ENCODE measurements at regions not wholly inside any gene's neighbourhood (a gene's known extent, or its start where the extent isn't known, plus 50 kb on each side); places are given as distances from the start of the nearest gene placed in this dataset.

DNA sequence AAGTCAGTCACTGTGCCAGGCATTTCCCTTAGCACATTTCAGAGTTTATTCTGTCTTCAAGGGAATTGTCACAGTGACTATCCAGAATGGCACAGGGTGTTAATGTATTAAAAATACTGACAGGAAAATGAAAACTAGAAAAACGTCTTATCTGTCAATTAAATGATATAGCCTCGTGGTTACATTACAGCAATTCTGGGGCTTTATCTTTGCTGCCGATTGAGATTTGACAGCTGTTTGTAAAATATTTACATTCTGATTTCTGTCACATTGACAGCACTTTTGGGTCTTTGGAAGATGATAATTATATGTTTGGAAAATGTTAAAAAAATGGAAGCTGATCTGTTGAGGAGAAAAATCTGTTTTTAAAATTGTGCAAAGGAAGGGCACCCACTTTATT, 250.0 kb downstream of the CHRM3 start:
- no peaks in the 10 kb centered on the region for H3K9me3 Mint-ChIP-seq
- H3K4me3 Mint-ChIP-seq = no peak overlapping the region
- H3K4me1 Mint-ChIP-seq (ENCODE audit: low read depth) = no peaks in the 10 kb centered on the region

DNA sequence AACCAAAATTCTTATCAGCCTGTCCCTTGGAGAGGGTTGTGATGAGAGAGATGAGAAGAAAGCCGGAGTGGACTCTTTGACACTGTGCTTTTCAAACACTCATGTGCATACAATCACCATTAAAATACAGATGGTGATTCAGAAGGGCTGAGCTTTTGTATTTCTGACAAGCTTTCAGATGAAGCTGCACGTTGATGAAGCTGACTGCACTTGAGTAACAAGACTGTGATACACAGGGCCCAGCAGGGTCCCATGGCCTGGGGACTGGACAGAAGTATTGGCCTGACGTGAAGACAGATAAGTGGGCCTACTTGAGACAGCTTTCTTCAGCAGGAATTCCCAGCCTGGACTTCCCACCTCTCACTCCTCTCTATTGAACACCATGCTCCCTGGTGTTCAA, 258.2 kb downstream of the CHRM3 start:
- no peak for DNase-seq (ENCODE audit: low spot score)
- no peak overlapping the region for H3K4me3 Mint-ChIP-seq
- H3K4me1 Mint-ChIP-seq (ENCODE audit: low read depth) = no peaks in the 10 kb centered on the region
- peaks cover 4% of the 10 kb centered on the region for H3K9me3 Mint-ChIP-seq
- no peak overlapping the region for H3K27ac Mint-ChIP-seq
- no peaks in the 10 kb centered on the region for H3K27me3 Mint-ChIP-seq (ENCODE audit: low read depth)
- no peaks in the 10 kb centered on the region for H3K36me3 Mint-ChIP-seq (ENCODE audit: low read depth)

More for the DNA sequence above, 250.0 kb downstream of the CHRM3 start:
- no peak for DNase-seq (ENCODE audit: low spot score)
- H3K36me3 Mint-ChIP-seq (ENCODE audit: low read depth) = no peaks in the 10 kb centered on the region
- no peak overlapping the region for H3K27ac Mint-ChIP-seq
- no peaks in the 10 kb centered on the region for H3K27me3 Mint-ChIP-seq (ENCODE audit: low read depth)

DNA sequence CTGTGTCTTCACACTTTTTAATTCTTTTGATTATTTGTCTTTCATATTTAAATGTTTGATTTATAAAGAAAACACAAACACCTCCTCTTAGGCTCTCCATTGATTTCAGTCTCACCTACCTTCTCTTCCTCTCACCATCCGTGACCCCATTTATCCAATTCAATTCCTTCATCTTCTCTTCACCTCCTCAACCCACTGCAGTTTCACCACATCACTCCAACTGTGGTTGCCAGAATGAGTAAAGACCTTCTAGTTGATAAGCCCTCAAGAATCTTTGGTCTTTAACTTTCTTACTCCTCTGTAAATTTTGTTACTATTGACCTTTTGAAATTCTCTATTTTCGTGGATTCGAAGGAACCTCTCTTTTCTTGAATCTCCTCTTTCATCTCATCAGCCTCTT, 260.7 kb downstream of the CHRM3 start:
- Mint-ChIP-seq H3K9me3 (peaks cover 4% of the 10 kb centered on the region), H3K36me3 (ENCODE audit: low read depth) (no peaks in the 10 kb centered on the region), H3K4me3 (no peak overlapping the region), H3K4me1 (ENCODE audit: low read depth) (no peaks in the 10 kb centered on the region), H3K27ac (no peak overlapping the region), H3K27me3 (ENCODE audit: low read depth) (no peaks in the 10 kb centered on the region)
- DNase-seq (ENCODE audit: low spot score) = no peak

DNA sequence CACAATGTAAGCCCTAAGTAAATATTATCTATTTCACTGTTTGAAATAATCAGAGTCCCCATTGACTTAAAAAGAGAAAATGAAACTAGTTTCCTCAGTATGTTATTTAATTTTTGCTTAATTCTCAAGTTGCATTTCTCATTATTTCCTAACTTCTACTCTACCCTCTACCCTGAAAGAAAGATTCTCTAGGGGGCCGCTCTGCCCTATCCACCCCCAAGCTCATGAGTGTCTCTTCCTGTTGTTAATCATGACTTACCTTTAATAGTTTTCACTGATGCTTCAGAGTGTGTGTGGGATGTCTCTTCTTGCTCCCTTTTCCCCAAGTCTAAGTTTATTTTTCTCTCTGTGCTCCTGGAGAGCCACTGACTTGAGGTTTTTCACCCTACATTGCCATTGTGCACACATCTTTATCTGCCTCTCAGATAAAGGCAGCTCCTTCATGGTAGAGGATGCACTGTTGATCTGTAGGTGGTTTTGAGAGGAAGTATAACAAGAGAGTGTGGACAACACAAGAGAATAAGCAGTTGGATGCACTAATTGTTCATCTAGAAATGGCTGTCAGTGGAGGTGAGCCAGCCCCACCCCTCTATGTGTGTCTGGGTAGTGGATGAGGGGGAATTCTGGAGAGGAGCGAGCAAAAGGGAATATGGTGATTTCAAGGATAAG, 261.7 kb downstream of the CHRM3 start:
- no peaks in the 10 kb centered on the region for H3K36me3 Mint-ChIP-seq (ENCODE audit: low read depth)
- H3K9me3 Mint-ChIP-seq = no peaks in the 10 kb centered on the region
- DNase-seq (ENCODE audit: low spot score) = no peak
- H3K4me3 Mint-ChIP-seq = no peak overlapping the region
- no peak overlapping the region for H3K27ac Mint-ChIP-seq
- H3K4me1 Mint-ChIP-seq (ENCODE audit: low read depth) = no peaks in the 10 kb centered on the region
- no peaks in the 10 kb centered on the region for H3K27me3 Mint-ChIP-seq (ENCODE audit: low read depth)

DNA sequence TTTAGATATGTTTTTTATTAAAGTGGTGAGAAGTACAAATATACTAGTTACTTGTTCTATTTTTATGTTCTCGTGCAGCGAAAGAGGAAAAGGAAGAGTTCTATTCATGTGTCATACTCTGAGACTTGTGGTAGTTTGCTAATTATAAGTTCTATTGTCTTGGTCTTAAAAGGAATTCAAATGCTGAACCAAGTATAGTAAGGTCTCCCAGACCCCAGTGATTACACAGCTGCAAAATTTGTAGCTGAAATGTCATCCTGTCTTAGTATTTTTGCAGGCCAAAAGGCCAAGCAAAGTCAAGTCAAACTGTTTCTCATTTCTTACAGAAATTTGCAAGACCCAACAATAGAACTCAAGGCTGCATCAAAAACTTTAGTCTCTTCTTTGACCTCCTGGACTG, 268.7 kb downstream of the CHRM3 start:
- H3K36me3 Mint-ChIP-seq (ENCODE audit: low read depth) = no peaks in the 10 kb centered on the region
- no peaks in the 10 kb centered on the region for H3K4me1 Mint-ChIP-seq (ENCODE audit: low read depth)
- no peak overlapping the region for H3K4me3 Mint-ChIP-seq
- H3K27me3 Mint-ChIP-seq (ENCODE audit: low read depth) = no peaks in the 10 kb centered on the region
- no peak for DNase-seq (ENCODE audit: low spot score)
- no peak overlapping the region for H3K27ac Mint-ChIP-seq
- H3K9me3 Mint-ChIP-seq = no peaks in the 10 kb centered on the region

DNA sequence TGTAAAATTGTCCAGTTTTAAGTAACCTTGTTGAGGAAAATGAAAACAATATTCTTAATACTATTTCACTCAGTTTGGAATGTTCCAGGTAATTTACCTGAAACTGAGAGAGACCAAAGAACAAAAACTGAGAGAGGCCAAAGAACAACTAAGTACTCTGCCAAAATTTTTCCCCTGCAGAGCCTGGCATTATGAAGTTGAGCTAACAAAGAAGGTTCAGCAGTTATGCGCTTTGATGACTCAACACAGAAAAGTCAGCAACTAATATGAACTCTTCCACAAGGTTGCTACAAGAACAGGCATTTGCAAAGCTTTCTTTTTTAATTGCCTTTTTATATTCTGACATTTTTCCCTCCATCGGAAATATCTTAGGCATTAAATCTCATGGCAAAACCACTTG, 270.9 kb downstream of the CHRM3 start:
- DNase-seq (ENCODE audit: low spot score) = no peak
- Mint-ChIP-seq H3K27me3 (ENCODE audit: low read depth) (no peaks in the 10 kb centered on the region), H3K36me3 (ENCODE audit: low read depth) (no peaks in the 10 kb centered on the region), H3K27ac (no peak overlapping the region), H3K4me1 (ENCODE audit: low read depth) (no peaks in the 10 kb centered on the region), H3K9me3 (no peaks in the 10 kb centered on the region), H3K4me3 (no peak overlapping the region)

DNA sequence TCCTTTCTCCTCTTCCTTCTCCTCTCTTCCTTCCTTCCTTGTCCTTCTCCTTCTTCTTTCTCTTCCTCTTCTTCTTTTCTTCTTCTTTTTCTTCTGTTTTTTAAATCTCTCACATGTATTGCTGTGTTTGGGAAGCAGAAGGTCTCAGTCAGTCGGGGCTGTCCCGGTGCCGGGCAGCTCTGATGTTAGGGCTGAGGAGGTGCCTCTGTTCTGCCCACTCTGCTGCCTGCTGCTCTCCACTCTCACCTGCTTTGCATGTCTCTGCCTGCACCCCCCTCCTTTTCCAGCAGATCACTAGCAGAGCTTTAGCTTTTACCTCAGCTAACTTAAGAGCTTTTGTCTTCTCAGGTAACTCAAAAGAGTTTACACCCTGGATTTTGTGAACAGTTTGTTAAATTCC, 276.6 kb downstream of the CHRM3 start:
- Mint-ChIP-seq H3K27ac (no peak overlapping the region), H3K4me1 (ENCODE audit: low read depth) (no peaks in the 10 kb centered on the region), H3K36me3 (ENCODE audit: low read depth) (no peaks in the 10 kb centered on the region), H3K27me3 (ENCODE audit: low read depth) (peaks cover 3% of the 10 kb centered on the region), H3K4me3 (no peak overlapping the region), H3K9me3 (no peaks in the 10 kb centered on the region)
- DNase-seq (ENCODE audit: low spot score) = no peak

DNA sequence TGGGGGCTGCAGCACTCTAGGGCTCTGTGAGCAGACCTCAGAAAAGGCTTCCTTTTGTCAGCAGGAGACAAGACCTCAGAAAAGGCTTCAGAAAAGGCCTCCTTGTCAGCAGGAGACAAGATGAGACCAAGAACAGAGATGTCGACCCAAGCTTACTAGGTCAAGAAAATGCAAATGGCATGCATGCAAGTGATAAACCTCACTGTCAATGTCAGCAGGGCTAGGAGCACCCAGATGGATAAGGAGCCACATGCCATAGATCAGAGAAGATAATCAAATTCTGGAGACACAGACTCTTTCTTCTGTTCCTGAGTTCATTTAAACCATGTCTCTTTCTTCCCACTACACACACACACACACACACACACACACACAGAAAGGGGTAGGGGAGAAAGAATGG, 285.9 kb downstream of the CHRM3 start:
- no peaks in the 10 kb centered on the region for H3K36me3 Mint-ChIP-seq (ENCODE audit: low read depth)
- no peaks in the 10 kb centered on the region for H3K9me3 Mint-ChIP-seq
- H3K27ac Mint-ChIP-seq = no peak overlapping the region
- H3K27me3 Mint-ChIP-seq (ENCODE audit: low read depth) = no peaks in the 10 kb centered on the region
- no peak for DNase-seq (ENCODE audit: low spot score)
- H3K4me3 Mint-ChIP-seq = no peak overlapping the region
- H3K4me1 Mint-ChIP-seq (ENCODE audit: low read depth) = no peaks in the 10 kb centered on the region

DNA sequence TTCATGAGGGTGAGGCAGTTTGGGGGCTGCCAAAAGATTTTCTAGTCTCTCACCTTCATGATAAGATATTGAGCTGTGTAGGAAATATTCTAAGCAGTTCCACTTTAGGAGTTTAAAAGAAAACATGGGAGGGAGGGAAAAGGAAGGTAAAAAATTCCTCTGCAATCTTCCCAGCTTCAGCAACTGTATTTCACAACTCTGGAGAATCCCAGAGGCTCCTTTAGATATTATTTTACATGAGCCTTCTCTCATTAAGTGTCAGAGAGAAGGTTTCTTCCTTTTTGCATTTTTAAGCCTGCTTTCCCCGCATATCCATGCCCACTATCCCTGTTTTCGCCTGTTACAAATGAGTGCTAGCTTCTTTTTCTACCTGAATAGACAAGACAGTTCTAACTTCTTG, 289.4 kb downstream of the CHRM3 start:
- Mint-ChIP-seq H3K27ac (no peak overlapping the region), H3K9me3 (no peaks in the 10 kb centered on the region), H3K4me3 (no peak overlapping the region), H3K27me3 (ENCODE audit: low read depth) (peaks cover 2% of the 10 kb centered on the region), H3K4me1 (ENCODE audit: low read depth) (no peaks in the 10 kb centered on the region), H3K36me3 (ENCODE audit: low read depth) (no peaks in the 10 kb centered on the region)
- DNase-seq (ENCODE audit: low spot score) = no peak

DNA sequence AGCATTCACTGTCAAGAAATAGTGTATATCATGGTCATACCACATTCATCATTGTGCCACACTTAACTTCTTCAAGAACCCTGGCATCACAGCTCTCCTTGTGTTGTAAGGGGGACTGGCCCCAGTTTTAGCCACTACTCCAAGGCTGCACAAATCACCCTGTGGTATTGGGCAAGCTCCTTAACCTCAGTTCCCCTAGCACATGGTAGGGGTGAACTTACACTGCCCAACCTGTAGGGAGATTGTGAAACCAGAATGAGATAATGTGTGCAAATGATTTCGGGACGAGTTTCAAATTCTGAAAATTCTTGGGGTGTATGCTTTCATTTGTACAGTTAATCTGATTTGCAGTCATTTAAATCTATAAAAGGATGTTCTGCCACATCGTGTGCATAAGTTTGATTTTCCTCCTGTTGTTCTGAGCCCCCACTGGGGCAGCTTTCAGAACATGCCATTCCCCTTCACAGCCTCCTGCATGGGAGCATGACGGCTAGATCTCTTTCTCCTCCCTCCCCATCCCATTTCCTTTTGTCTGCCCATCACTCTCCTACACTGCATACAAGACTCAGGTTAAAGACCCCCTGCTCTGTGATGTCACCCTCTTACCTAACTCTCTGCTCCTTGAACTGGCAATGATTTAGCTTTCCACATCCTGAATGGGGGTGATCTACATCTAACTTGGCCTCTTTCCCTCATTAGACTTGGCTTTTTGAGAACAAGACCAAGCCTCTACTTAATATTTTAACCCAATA, 290.3 kb downstream of the CHRM3 start:
- Mint-ChIP-seq H3K27me3 (ENCODE audit: low read depth) (peaks cover 2% of the 10 kb centered on the region), H3K4me1 (ENCODE audit: low read depth) (no peaks in the 10 kb centered on the region), H3K4me3 (no peak overlapping the region), H3K9me3 (no peaks in the 10 kb centered on the region), H3K27ac (no peak overlapping the region), H3K36me3 (ENCODE audit: low read depth) (no peaks in the 10 kb centered on the region)
- no peak for DNase-seq (ENCODE audit: low spot score)

DNA sequence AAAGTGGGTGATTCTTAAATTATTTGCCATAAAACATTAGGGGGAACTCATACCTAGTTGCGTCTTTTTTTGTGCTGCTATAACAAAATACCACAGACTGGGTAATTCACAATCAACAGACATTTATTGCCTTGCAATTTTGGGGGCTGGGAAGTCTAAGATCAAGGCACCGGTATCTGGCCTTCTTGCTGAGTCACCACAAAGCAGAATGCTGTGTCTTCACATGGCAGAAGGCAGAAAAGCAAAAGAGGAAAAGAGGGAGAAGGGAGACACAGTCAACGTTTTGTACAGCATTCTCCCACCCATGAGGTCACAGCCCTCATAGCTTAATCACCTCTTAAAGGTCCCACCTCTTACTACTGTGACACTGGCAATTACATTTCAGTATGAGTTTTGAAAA, 291.0 kb downstream of the CHRM3 start:
- DNase-seq (ENCODE audit: low spot score) = no peak
- Mint-ChIP-seq H3K36me3 (ENCODE audit: low read depth) (no peaks in the 10 kb centered on the region), H3K4me3 (no peak overlapping the region), H3K4me1 (ENCODE audit: low read depth) (no peaks in the 10 kb centered on the region), H3K9me3 (no peaks in the 10 kb centered on the region), H3K27ac (no peak overlapping the region), H3K27me3 (ENCODE audit: low read depth) (peaks cover 2% of the 10 kb centered on the region)

DNA sequence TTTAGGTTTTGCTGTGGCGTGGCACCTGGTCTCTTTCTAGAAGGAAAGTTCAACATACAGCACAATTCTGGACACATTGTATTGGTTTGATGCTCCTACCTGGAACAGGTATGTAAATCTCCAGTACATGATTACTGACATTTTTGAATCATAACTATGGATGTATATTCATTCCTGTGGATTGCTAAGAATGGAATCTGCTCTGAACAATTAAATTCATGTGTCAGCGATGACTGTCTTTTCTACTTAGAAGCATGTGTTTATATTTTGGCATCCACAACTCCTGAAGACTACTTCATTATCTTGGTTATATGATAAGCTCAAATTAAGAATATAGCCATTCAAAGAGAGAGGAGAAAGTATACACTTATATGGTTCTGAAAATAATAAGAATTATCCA, 291.8 kb downstream of the CHRM3 start:
- Mint-ChIP-seq H3K36me3 (ENCODE audit: low read depth) (no peaks in the 10 kb centered on the region), H3K27me3 (ENCODE audit: low read depth) (peaks cover 2% of the 10 kb centered on the region), H3K4me1 (ENCODE audit: low read depth) (no peaks in the 10 kb centered on the region), H3K9me3 (no peaks in the 10 kb centered on the region), H3K27ac (no peak overlapping the region), H3K4me3 (no peak overlapping the region)
- no peak for DNase-seq (ENCODE audit: low spot score)

DNA sequence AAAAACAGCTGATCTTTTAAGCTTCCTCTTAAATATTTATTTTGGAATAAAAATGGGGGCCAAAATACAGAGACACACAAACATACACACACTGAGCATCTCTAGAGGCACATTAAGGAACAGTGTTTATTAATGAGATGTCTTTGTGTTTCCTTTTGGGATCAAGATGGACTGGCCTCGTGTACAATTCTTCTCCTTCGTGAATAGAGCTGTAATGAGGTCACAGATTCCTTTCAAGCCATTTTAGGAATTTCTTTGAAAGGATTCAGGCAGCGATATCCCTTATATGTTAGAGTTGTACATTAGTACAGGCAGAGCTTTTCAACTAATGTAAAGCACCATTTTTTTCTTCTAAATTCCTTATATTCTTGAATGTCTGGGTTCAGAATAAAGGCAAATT, 295.7 kb downstream of the CHRM3 start:
- Mint-ChIP-seq H3K4me1 (ENCODE audit: low read depth) (no peaks in the 10 kb centered on the region), H3K9me3 (no peaks in the 10 kb centered on the region), H3K4me3 (no peak overlapping the region), H3K27ac (no peak overlapping the region), H3K36me3 (ENCODE audit: low read depth) (no peaks in the 10 kb centered on the region), H3K27me3 (ENCODE audit: low read depth) (peaks cover 5% of the 10 kb centered on the region)
- DNase-seq (ENCODE audit: low spot score) = no peak

DNA sequence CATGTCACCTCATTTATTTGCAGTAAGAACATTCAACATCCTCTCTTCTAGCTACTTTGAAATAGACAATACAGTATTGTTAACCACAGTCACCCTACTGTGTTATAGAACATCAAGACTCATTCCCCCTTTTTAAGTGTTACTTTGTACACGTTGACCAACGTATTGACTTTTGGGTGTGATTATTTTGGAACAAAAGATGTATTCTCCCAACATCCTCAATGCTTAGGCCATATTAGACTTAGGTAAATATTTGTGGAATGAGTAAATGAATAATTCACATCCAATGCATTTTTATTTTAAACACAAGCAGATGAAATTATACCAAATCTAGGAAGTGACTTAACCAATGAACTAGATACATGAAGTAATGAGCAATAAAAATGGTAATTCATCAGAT, 296.6 kb downstream of the CHRM3 start:
- DNase-seq (ENCODE audit: low spot score) = no peak
- Mint-ChIP-seq H3K36me3 (ENCODE audit: low read depth) (no peaks in the 10 kb centered on the region), H3K27ac (no peak overlapping the region), H3K27me3 (ENCODE audit: low read depth) (peaks cover 5% of the 10 kb centered on the region), H3K9me3 (no peaks in the 10 kb centered on the region), H3K4me3 (no peak overlapping the region), H3K4me1 (ENCODE audit: low read depth) (no peaks in the 10 kb centered on the region)

DNA sequence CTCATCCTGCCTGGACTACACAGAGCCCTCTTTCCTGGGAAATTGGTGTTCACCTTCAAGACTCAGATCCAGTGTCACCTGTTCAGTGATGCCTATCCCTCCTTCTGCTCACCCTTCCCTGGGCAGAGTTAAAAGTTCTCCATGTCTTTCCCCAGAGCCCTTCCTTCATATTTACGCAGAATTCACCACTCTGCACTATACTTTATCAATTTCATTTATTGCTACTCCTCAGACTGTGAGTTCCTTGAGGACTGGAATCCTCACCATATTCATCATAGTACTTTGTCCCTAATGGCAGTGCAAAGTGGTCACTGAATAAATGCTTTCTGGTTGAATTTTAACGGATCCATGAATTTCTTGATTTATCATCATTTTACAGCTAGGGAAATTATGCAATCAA, 300.0 kb downstream of the CHRM3 start:
- Mint-ChIP-seq H3K27me3 (ENCODE audit: low read depth) (peaks cover 4% of the 10 kb centered on the region), H3K27ac (no peak overlapping the region), H3K4me1 (ENCODE audit: low read depth) (no peaks in the 10 kb centered on the region), H3K9me3 (no peaks in the 10 kb centered on the region), H3K4me3 (no peak overlapping the region), H3K36me3 (ENCODE audit: low read depth) (no peaks in the 10 kb centered on the region)
- DNase-seq (ENCODE audit: low spot score) = no peak

All from T-helper 2 cell treated with Interferon-gamma antibody and Interleukin-4, amounts not matched to agents 5 μg/mL and 100 μg/mL, for 36 hours (primary cell).